H1 (cell line): ENCODE measurements at regions not wholly inside any gene's neighbourhood (a gene's known extent, or its start where the extent isn't known, plus 50 kb on each side); places are given as distances from the start of the nearest gene placed in this dataset.

Source experiments
- MAFK ChIP-seq: IDR thresholded peaks from 2 replicates; pipeline ENCODE4 v1.6.1; 2012; ENCODE audit warnings: low read depth, mild to moderate bottlenecking, improper control_type of control experiment, low read length
- POLR2A ChIP-seq, 2 experiments: IDR thresholded peaks; 1 replicate in 1 of 2; 2 replicates in 1 of 2; pipeline ENCODE4 v1.6.1; 2011; ENCODE audit warnings: low read depth in 2 of 2, low read length in 2 of 2, mild to moderate bottlenecking in 2 of 2; ENCODE audit errors: control extremely low read depth in 1 of 2
- TF ChIP-seq, protein P1 (sequence below), 3 experiments: IDR thresholded peaks; 1 replicate in 2 of 3; 2 replicates in 1 of 3; pipeline versions ENCODE4 v1.5.1 to v1.6.1; 2011; ENCODE audit warnings: low read length in 3 of 3, mild to moderate bottlenecking in 3 of 3, inconsistent platforms in 2 of 3, low read depth in 1 of 3, moderate library complexity in 1 of 3; ENCODE audit not compliant: insufficient read depth in 1 of 3; ENCODE audit errors: control extremely low read depth in 1 of 3

DNA sequence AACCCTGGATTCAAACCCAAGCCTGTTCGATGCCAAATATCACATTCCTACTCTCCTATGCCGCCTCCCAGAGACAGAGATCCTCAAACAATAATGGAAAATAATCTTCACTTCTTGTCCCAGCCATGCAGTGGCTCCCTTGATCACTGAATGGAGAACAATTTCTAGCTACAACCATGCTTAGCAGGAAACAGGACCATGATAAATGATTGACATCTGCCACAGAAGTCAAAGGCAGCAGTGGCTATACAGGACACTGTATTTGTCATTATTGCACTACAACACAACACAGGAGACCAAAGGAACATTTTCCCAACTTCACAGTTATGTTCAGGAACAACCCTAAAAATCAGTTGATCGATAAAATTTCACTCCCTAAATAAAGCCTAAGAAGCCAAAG lies 243.3 kb upstream of the SLC7A11 start:
- TF ChIP-seq, protein P1, sequence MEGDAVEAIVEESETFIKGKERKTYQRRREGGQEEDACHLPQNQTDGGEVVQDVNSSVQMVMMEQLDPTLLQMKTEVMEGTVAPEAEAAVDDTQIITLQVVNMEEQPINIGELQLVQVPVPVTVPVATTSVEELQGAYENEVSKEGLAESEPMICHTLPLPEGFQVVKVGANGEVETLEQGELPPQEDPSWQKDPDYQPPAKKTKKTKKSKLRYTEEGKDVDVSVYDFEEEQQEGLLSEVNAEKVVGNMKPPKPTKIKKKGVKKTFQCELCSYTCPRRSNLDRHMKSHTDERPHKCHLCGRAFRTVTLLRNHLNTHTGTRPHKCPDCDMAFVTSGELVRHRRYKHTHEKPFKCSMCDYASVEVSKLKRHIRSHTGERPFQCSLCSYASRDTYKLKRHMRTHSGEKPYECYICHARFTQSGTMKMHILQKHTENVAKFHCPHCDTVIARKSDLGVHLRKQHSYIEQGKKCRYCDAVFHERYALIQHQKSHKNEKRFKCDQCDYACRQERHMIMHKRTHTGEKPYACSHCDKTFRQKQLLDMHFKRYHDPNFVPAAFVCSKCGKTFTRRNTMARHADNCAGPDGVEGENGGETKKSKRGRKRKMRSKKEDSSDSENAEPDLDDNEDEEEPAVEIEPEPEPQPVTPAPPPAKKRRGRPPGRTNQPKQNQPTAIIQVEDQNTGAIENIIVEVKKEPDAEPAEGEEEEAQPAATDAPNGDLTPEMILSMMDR (IDR thresholded peaks at IDR 0.05; ENCODE audit: control extremely low read depth in 1 of 3, insufficient read depth in 1 of 3, low read depth in 1 of 3, low read length in 3 of 3), result no peak
- TF ChIP-seq POLR2A (IDR thresholded peaks at IDR 0.05; ENCODE audit: control extremely low read depth in 1 of 2, low read depth in 2 of 2, low read length in 2 of 2) (no peak), MAFK (no peak)
